IMR-90 (cell line): ENCODE measurements at regions not wholly inside any gene's neighbourhood (a gene's known extent, or its start where the extent isn't known, plus 50 kb on each side); places are given as distances from the start of the nearest gene placed in this dataset.

Source experiments
- ATAC-seq: fragments of 200-7000 bp; cut with Tn5 transposase; 2 replicates; pipeline ENCODE4 v1.9.1; 2020; ENCODE audit warnings: low read depth, mild to moderate bottlenecking, moderate library complexity
- BruUV-seq: library from RNA; stranded (reverse); fragments of 400-500 nt; replicated peaks from 2 replicates; lab custom pipeline; 2021; lab: Mats Ljungman, UMichigan
- CTCF ChIA-PET: fragments of 300-600 bp; formaldehyde crosslinking; extraction: SDS; loops from one replicate; lab custom pipeline; 2021; ENCODE audit warnings: antibody characterized with exemption; lab: Yijun Ruan, JAX
- POLR2A ChIA-PET: fragments of 300-600 bp; sonication (Branson Sonifier 250); formaldehyde crosslinking; loops from one replicate; lab custom pipeline; 2022; ENCODE audit warnings: antibody characterized with exemption; ENCODE audit not compliant: unreplicated experiment; lab: Charles Lee
- DNase-seq: peaks from one replicate; pipeline ENCODE4 v3.0.0; 2013
- H2AFZ ChIP-seq: replicated peaks from 2 replicates; pipeline ENCODE3; 2013; ENCODE audit warnings: low read length, mild to moderate bottlenecking; ENCODE audit not compliant: poor library complexity
- H2AK5ac ChIP-seq: 2 replicates; pipeline ENCODE4 v1.6.1; 2013; ENCODE audit warnings: low read depth, low read length, inconsistent platforms
- H2AK9ac ChIP-seq: replicated peaks from 2 replicates; pipeline ENCODE3; 2013; ENCODE audit warnings: mild to moderate bottlenecking, low read depth, low read length, moderate library complexity; ENCODE audit not compliant: poor library complexity
- H2BK120ac ChIP-seq: 2 replicates; pipeline ENCODE4 v1.6.1; 2013; ENCODE audit warnings: low read depth, low read length, inconsistent platforms
- H2BK15ac ChIP-seq: 3 replicates; pipeline ENCODE4 v1.6.1; 2013; ENCODE audit warnings: low read depth, low read length, inconsistent platforms
- H2BK20ac ChIP-seq: 2 replicates; pipeline ENCODE4 v1.6.1; 2013; ENCODE audit warnings: low read depth, mild to moderate bottlenecking, inconsistent platforms, low read length, moderate library complexity
- H2BK5ac ChIP-seq: 2 replicates; pipeline ENCODE4 v1.6.1; 2013; ENCODE audit warnings: mild to moderate bottlenecking, low read depth, low read length, inconsistent platforms; ENCODE audit not compliant: poor library complexity, severe bottlenecking
- H3K14ac ChIP-seq: replicated peaks from 2 replicates; pipeline ENCODE4 v1.6.1; 2013; ENCODE audit warnings: low read depth, low read length, inconsistent platforms
- H3K18ac ChIP-seq: 2 replicates; pipeline ENCODE4 v1.6.1; 2013; ENCODE audit warnings: low read depth, low read length, control low read depth
- H3K23ac ChIP-seq: 2 replicates; pipeline ENCODE4 v1.6.1; 2013; ENCODE audit warnings: low read depth, low read length, inconsistent platforms
- H3K27ac ChIP-seq: 2 replicates; pipeline ENCODE4 v1.5.1; 2013; ENCODE audit warnings: mild to moderate bottlenecking, control low read depth, low read length; ENCODE audit not compliant: insufficient read depth
- H3K27me3 ChIP-seq: 2 replicates; pipeline ENCODE4 v1.6.1; 2013; ENCODE audit warnings: low read length; ENCODE audit not compliant: control insufficient read depth, insufficient read depth
- H3K36me3 ChIP-seq: 2 replicates; pipeline ENCODE4 v1.6.1; 2013; ENCODE audit warnings: low read length, mixed read lengths; ENCODE audit not compliant: control insufficient read depth, insufficient read depth
- H3K4ac ChIP-seq: 2 replicates; pipeline ENCODE4 v1.6.1; 2013; ENCODE audit warnings: low read depth, low read length, inconsistent platforms
- H3K4me1 ChIP-seq: 2 replicates; pipeline ENCODE4 v1.6.1; 2013; ENCODE audit warnings: low read length, mixed read lengths; ENCODE audit not compliant: control insufficient read depth, insufficient read depth
- H3K4me2 ChIP-seq: 2 replicates; pipeline ENCODE4 v1.6.1; 2013; ENCODE audit warnings: low read depth, mild to moderate bottlenecking, control low read depth, low read length, moderate library complexity
- H3K4me3 ChIP-seq: 2 replicates; pipeline ENCODE4 v1.5.1; 2013; ENCODE audit warnings: low read depth, mild to moderate bottlenecking, control low read depth, low read length, moderate library complexity; ENCODE audit not compliant: insufficient read depth
- H3K56ac ChIP-seq: 2 replicates; pipeline ENCODE4 v1.6.1; 2013; ENCODE audit warnings: low read length, inconsistent platforms; ENCODE audit not compliant: insufficient read depth; ENCODE audit errors: extremely low read depth
- H3K79me1 ChIP-seq, 2 experiments: 2 replicates each; pipeline ENCODE4 v1.6.1; 2013; ENCODE audit warnings: low read length in 2 of 2, inconsistent platforms in 1 of 2, low read depth in 1 of 2
- H3K9ac ChIP-seq: 2 replicates; pipeline ENCODE4 v1.6.1; 2013; ENCODE audit warnings: low read depth, low read length, control low read depth
- H3K9me1 ChIP-seq: 2 replicates; pipeline ENCODE4 v1.6.1; 2013; ENCODE audit warnings: low read length, inconsistent platforms; ENCODE audit not compliant: insufficient read depth
- H3K9me3 ChIP-seq: 2 replicates; pipeline ENCODE4 v1.6.1; 2013; ENCODE audit warnings: low read length; ENCODE audit not compliant: control insufficient read depth, insufficient read depth
- H4K20me1 ChIP-seq: 2 replicates; pipeline ENCODE4 v1.6.1; 2013; ENCODE audit warnings: low read length, inconsistent platforms; ENCODE audit not compliant: insufficient read depth
- H4K5ac ChIP-seq: 2 replicates; pipeline ENCODE4 v1.6.1; 2013; ENCODE audit warnings: mild to moderate bottlenecking, low read depth, low read length, control low read depth
- H4K8ac ChIP-seq, 2 experiments: 2 replicates each; pipeline ENCODE4 v1.6.1; 2013; ENCODE audit warnings: low read depth in 2 of 2, low read length in 2 of 2, control low read depth in 1 of 2, inconsistent platforms in 1 of 2
- H4K91ac ChIP-seq: 2 replicates; pipeline ENCODE4 v1.6.1; 2013; ENCODE audit warnings: low read depth, low read length, inconsistent platforms; ENCODE audit not compliant: insufficient read depth
- BHLHE40 ChIP-seq: fragments of 150-350 bp; IDR thresholded peaks from 2 replicates; pipeline ENCODE4 v1.6.1; 2016; ENCODE audit warnings: mild to moderate bottlenecking, low read depth, low read length
- CEBPB ChIP-seq: IDR thresholded peaks from 2 replicates; pipeline ENCODE4 v1.6.1; 2012; ENCODE audit warnings: low read depth, low read length, improper control_type of control experiment
- CHD1 ChIP-seq: IDR thresholded peaks from 2 replicates; pipeline ENCODE4 v1.6.1; 2012; ENCODE audit warnings: low read depth, low read length, improper control_type of control experiment
- FOS ChIP-seq: fragments of 150-350 bp; IDR thresholded peaks from 2 replicates; pipeline ENCODE4 v1.6.1; 2016; ENCODE audit warnings: low read depth, low read length
- MAFK ChIP-seq: IDR thresholded peaks from 2 replicates; pipeline ENCODE4 v1.6.1; 2012; ENCODE audit warnings: low read depth, low read length, improper control_type of control experiment
- MAZ ChIP-seq: IDR thresholded peaks from 2 replicates; pipeline ENCODE4 v1.6.1; 2012; ENCODE audit warnings: low read depth, mild to moderate bottlenecking, low read length, improper control_type of control experiment, moderate library complexity, borderline replicate concordance
- MXI1 ChIP-seq: IDR thresholded peaks from 2 replicates; pipeline ENCODE4 v1.6.1; 2012; ENCODE audit warnings: low read depth, mild to moderate bottlenecking, low read length, moderate library complexity, borderline replicate concordance
- NFE2L2 ChIP-seq: fragments of 150-350 bp; IDR thresholded peaks from 2 replicates; pipeline ENCODE4 v1.6.1; 2016; ENCODE audit warnings: low read depth, mild to moderate bottlenecking, low read length
- POLR2A ChIP-seq: IDR thresholded peaks from 2 replicates; pipeline ENCODE4 v1.6.1; 2012; ENCODE audit warnings: mild to moderate bottlenecking, low read depth, low read length
- RAD21 ChIP-seq: IDR thresholded peaks from 2 replicates; pipeline ENCODE4 v1.6.1; 2012; ENCODE audit warnings: low read length, improper control_type of control experiment
- RFX5 ChIP-seq: IDR thresholded peaks from 2 replicates; pipeline ENCODE4 v1.8.0; 2012; ENCODE audit warnings: low read depth, mild to moderate bottlenecking, low read length, moderate library complexity
- SMC3 ChIP-seq: fragments of 150-350 bp; IDR thresholded peaks from 2 replicates; pipeline ENCODE4 v1.6.1; 2016; ENCODE audit warnings: low read depth, mild to moderate bottlenecking, antibody characterized with exemption, low read length, moderate library complexity
- WGBS, 2 experiments: methylation state at CpG; one replicate each; pipeline versions ENCODE4 v1.1.5 to v1.1.7; 2013; ENCODE audit warnings: missing lambda C conversion rate in 2 of 2; ENCODE audit not compliant: insufficient read length in 1 of 2; ENCODE audit errors: extremely low coverage in 2 of 2; 5-methylcytosine and 5-hydroxymethylcytosine counted together
- dilution Hi-C: fragments of 300-500 bp; cut with HindIII; formaldehyde crosslinking; loops from one replicate; pipeline ENCODE4 v1.14.3; 2018; ENCODE audit warnings: low sequenced_read_pairs; ENCODE audit not compliant: unreplicated experiment
- in situ Hi-C: fragments of 300-500 bp; cut with MboI; formaldehyde crosslinking; loops from 3 replicates; pipeline ENCODE4 v1.14.3; 2019; ENCODE audit warnings: low sequenced_read_pairs, inconsistent platforms, mixed read lengths
- intact Hi-C: fragments of 100-400 bp; cut with micrococcal nuclease; formaldehyde crosslinking; loops from 2 replicates; pipeline ENCODE4 v1.10.0; 2022
- TF ChIP-seq, protein P1 (sequence below): conservative IDR thresholded peaks from 2 replicates; pipeline ENCODE4 v1.5.1; 2012; ENCODE audit warnings: mild to moderate bottlenecking, low read depth, low read length, improper control_type of control experiment
- TF ChIP-seq, protein P2 (sequence below): fragments of 150-350 bp; IDR thresholded peaks from 2 replicates; pipeline ENCODE4 v1.6.1; 2017; ENCODE audit warnings: mild to moderate bottlenecking, antibody characterized with exemption, low read length, low read depth
- TF ChIP-seq, protein P3 (sequence below): fragments of 150-350 bp; IDR thresholded peaks from 2 replicates; pipeline ENCODE4 v1.6.1; 2016; ENCODE audit warnings: low read depth, mild to moderate bottlenecking, low read length, moderate library complexity, borderline replicate concordance

DNA sequence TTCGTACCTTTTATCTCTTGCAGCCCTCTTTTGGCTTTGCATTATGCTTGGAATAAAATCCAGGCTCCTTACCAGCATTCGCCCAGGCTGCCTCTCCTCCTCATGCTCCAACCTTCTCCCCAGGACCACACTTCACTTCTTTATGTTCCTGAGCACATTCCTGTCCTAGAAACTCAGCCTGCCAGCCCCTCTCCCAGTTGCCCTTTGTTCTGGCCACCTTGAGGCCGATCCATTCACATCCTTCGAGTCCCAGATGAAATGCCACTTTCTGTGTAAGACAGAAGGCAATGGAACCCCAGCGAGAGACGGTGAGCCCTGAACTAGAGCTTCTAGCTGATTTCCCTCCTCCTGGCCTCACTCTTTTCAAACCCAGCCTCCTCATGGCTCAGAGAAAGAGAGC is 73.0 kb upstream of the NTM start:
- POLR2A ChIA-PET = no interaction called here

More for the DNA sequence above, 73.0 kb upstream of the NTM start:
- H2BK5ac ChIP-seq = no peak overlapping the region
- H3K4me3 ChIP-seq = no peak overlapping the region
- no peak overlapping the region for H3K18ac ChIP-seq
- no peak overlapping the region for H3K4me2 ChIP-seq
- intact Hi-C loops (no loop called here), in situ Hi-C loops (no loop called here), dilution Hi-C loops (no loop called here)
- H3K14ac ChIP-seq = no peak overlapping the region
- H3K27me3 ChIP-seq = peaks cover 5% of the 10 kb centered on the region
- no peak overlapping the region for H2BK120ac ChIP-seq
- no peak overlapping the region for H3K23ac ChIP-seq
- H2BK15ac ChIP-seq = no peak overlapping the region
- H3K9me3 ChIP-seq = no peaks in the 10 kb centered on the region
- no peak overlapping the region for H2AFZ ChIP-seq
- H4K5ac ChIP-seq = no peak overlapping the region
- H2AK9ac ChIP-seq = no peak overlapping the region
- H3K56ac ChIP-seq = no peak overlapping the region
- H3K9ac ChIP-seq = no peak overlapping the region
- TF ChIP-seq SMC3 (no peak), CEBPB (no peak), BHLHE40 (no peak), FOS (no peak), CHD1 (no peak), MXI1 (no peak), MAZ (no peak), RFX5 (no peak), MAFK (no peak), POLR2A (no peak), NFE2L2 (no peak), RAD21 (no peak)
- TF ChIP-seq, protein P1, sequence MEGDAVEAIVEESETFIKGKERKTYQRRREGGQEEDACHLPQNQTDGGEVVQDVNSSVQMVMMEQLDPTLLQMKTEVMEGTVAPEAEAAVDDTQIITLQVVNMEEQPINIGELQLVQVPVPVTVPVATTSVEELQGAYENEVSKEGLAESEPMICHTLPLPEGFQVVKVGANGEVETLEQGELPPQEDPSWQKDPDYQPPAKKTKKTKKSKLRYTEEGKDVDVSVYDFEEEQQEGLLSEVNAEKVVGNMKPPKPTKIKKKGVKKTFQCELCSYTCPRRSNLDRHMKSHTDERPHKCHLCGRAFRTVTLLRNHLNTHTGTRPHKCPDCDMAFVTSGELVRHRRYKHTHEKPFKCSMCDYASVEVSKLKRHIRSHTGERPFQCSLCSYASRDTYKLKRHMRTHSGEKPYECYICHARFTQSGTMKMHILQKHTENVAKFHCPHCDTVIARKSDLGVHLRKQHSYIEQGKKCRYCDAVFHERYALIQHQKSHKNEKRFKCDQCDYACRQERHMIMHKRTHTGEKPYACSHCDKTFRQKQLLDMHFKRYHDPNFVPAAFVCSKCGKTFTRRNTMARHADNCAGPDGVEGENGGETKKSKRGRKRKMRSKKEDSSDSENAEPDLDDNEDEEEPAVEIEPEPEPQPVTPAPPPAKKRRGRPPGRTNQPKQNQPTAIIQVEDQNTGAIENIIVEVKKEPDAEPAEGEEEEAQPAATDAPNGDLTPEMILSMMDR = no peak
- TF ChIP-seq, protein P2, sequence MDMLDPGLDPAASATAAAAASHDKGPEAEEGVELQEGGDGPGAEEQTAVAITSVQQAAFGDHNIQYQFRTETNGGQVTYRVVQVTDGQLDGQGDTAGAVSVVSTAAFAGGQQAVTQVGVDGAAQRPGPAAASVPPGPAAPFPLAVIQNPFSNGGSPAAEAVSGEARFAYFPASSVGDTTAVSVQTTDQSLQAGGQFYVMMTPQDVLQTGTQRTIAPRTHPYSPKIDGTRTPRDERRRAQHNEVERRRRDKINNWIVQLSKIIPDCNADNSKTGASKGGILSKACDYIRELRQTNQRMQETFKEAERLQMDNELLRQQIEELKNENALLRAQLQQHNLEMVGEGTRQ = no peak
- TF ChIP-seq, protein P3, sequence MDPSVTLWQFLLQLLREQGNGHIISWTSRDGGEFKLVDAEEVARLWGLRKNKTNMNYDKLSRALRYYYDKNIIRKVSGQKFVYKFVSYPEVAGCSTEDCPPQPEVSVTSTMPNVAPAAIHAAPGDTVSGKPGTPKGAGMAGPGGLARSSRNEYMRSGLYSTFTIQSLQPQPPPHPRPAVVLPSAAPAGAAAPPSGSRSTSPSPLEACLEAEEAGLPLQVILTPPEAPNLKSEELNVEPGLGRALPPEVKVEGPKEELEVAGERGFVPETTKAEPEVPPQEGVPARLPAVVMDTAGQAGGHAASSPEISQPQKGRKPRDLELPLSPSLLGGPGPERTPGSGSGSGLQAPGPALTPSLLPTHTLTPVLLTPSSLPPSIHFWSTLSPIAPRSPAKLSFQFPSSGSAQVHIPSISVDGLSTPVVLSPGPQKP = no peak
- ATAC-seq (no peak), DNase-seq (no peak)
- BruUV-seq = no TSS peak
- no peak overlapping the region for H2BK20ac ChIP-seq
- 42% methylated on average over 3 of the region's 6 CpGs; no CpG with 5 or more reads in 1 of the 2 experiments for WGBS, 2 experiments
- H3K79me1 ChIP-seq = no peaks in the 10 kb centered on the region
- no peak overlapping the region for H3K27ac ChIP-seq
- H2AK5ac ChIP-seq = no peak overlapping the region
- H3K4me1 ChIP-seq = no peaks in the 10 kb centered on the region
- H3K36me3 ChIP-seq = no peaks in the 10 kb centered on the region
- H3K9me1 ChIP-seq = no peaks in the 10 kb centered on the region
- H4K91ac ChIP-seq = no peak overlapping the region
- H4K20me1 ChIP-seq = no peaks in the 10 kb centered on the region
- no peak overlapping the region for H3K4ac ChIP-seq
- no peak overlapping the region for H4K8ac ChIP-seq
- CTCF ChIA-PET = no interaction called here
